HFF-Myc (cell line): ENCODE measurements at regions not wholly inside any gene's neighbourhood (a gene's known extent, or its start where the extent isn't known, plus 50 kb on each side); places are given as distances from the start of the nearest gene placed in this dataset.

Experiments
- DNase-seq: peaks from one replicate; pipeline ENCODE4 v3.0.0-alpha.2; 2011; ENCODE audit warnings: low read depth; ENCODE audit errors: extremely low read depth
- H3K4me3 ChIP-seq: replicated peaks from 2 replicates; pipeline ENCODE4 v1.5.1; 2011; ENCODE audit warnings: low read depth, mild to moderate bottlenecking, control low read depth, low read length
- TF ChIP-seq, protein P1 (sequence below): IDR thresholded peaks from 2 replicates; pipeline ENCODE4 v1.5.1; 2012; ENCODE audit warnings: mild to moderate bottlenecking, low read depth, low read length, control low read depth; ENCODE audit errors: missing control alignments

DNA sequence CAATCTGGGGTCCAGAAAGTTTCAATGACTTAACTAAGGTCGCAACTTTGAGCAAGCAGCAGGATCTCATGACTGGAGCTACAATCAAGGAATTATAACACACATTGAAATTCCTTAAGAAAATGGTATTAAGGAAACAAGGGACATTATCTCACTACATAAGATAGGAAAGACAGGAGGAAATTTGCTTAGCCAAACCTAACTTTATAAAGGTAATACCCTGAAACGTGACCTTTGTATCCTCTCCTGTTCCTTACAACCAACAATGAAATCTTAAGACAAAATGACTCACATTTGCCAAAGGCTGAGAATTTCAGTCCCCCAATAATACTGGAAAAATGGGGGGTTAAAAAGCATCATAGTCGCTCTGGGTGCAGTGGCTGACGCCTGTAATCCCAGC lies 218.9 kb upstream of the LYZL1 start:
- TF ChIP-seq, protein P1, sequence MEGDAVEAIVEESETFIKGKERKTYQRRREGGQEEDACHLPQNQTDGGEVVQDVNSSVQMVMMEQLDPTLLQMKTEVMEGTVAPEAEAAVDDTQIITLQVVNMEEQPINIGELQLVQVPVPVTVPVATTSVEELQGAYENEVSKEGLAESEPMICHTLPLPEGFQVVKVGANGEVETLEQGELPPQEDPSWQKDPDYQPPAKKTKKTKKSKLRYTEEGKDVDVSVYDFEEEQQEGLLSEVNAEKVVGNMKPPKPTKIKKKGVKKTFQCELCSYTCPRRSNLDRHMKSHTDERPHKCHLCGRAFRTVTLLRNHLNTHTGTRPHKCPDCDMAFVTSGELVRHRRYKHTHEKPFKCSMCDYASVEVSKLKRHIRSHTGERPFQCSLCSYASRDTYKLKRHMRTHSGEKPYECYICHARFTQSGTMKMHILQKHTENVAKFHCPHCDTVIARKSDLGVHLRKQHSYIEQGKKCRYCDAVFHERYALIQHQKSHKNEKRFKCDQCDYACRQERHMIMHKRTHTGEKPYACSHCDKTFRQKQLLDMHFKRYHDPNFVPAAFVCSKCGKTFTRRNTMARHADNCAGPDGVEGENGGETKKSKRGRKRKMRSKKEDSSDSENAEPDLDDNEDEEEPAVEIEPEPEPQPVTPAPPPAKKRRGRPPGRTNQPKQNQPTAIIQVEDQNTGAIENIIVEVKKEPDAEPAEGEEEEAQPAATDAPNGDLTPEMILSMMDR: no peak
- no peak overlapping the region for H3K4me3 ChIP-seq
- DNase-seq: no peak

DNA sequence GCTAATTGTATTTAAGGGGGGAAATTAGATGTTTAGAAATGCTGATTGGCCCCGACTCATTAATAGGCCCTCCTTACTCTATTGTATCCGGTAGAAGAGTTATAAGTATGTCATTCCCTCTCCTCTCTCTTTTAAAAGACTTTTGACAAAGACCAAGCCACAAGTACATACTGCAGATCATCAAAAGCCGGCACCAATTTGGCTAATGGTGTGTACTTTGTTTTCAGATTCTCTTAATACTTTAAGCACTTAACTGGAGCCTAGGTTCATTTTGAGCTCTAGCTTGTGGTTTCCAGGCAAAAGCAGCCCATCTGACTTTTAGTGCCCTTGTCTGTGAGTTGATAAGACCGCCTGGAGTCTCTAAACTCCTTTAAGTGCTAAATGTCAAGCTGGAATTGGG lies 210.0 kb upstream of the LYZL1 start:
- H3K4me3 ChIP-seq: no peak overlapping the region
- no peak for DNase-seq
- TF ChIP-seq, protein P1: no peak

DNA sequence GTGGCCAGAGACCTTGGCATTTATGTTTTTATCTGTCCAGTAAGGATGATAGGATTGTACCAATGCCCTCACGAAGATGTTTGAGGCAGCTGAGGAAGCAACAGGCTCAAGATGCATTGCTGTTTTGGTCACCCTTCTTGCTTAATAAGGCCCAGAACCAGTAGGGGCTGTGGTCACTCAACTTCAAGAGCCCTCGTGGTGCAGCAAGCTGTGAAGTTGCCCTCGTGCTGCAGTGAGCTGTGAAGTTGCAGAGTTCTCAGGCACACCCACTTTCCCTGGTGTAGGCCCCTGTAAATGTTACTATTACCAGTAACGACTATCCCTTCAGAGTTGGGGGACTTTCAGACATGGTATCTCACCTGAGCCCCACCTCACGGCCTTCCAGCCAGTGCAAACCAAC lies 207.6 kb upstream of the LYZL1 start:
- DNase-seq: no peak
- H3K4me3 ChIP-seq: no peak overlapping the region
- TF ChIP-seq, protein P1: no peak

DNA sequence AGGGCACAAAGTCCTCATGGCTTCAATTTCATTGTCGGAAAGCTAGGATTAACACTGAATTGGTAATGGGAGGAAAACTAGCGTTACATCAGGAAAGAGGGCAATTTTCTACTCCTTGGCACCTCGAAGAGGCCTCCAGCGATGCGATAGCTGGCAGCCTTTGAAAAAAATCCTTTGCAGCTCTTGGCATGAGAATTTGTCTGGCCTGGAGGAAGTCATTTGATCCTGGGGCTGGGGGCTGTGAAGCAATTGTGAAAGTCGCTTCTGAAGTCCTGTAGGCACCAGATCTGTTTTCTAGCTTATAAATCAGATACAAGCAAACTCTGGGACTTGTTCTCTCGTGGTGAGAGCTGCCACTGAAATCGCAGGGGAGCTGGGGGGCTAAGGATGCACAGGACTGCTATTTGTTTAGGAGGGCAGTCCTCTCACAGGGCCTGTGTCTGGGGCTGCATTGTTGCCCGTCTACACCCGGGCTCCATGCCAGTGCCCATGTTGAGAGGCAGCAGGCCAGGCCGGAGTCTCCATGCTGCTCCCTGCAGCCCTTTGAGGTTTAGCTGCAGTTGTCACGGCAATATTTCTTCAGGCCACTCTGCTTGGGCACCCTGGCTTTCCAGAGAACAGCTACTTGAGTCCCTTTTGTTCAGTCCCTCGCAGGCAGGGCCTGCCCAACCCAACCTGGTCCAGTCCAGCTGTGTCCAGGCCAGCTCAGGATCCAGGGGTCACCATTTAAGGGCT lies 206.8 kb upstream of the LYZL1 start:
- H3K4me3 ChIP-seq: no peak overlapping the region
- no peak for DNase-seq
- TF ChIP-seq, protein P1: no peak

DNA sequence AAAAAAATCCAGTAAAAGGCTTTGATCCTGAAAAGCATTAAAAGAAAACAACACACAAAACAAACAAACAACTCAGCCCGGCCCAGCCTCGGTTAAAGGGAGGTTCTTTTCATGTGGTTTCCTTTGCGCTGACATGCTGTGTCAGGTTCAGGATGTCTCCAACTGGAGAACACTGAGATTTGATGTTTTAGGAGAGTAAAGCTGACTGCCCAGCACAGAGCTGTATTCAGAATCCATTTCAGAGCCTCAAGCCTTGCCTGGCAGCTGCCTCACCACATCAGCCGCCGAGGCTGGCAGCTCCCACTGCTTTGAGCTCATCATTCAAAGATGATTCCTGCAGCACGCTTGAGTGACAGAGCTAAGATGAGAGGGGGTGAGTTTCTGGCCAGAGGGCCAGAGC lies 205.8 kb upstream of the LYZL1 start:
- no peak for DNase-seq
- H3K4me3 ChIP-seq: no peak overlapping the region
- TF ChIP-seq, protein P1: no peak

DNA sequence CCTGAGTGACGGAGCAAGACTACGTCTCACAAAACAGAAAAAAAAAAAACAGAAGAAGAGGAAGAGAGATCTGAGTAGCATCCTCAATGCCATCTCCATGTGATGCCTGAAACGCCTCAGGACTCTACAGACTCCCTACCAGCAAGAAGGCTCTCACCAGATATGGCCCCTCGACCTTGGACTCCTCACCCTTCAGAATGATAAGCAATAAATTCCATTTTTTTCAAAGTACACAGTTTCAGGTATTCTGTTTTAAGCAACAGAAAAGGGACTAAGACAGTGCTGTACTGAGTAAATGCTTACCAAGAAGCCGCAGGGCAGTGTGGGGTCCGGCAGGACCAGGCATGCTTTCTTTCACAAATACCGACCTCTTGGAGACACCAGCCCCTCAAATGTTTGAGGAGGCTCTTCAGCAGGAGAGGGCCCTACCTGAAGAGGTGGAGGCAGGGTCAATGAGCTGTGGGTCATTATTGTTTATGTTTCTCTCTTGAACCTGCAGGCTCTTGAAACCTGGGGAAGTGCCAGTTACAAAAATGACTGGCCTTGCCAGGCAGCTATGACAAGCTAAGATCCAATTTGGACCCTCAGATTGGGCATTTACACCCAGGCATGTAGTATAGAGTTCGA lies 204.1 kb upstream of the LYZL1 start:
- TF ChIP-seq, protein P1: no peak
- no peak for DNase-seq
- no peak overlapping the region for H3K4me3 ChIP-seq
